H9 (cell line): ENCODE measurements at regions not wholly inside any gene's neighbourhood (a gene's known extent, or its start where the extent isn't known, plus 50 kb on each side); places are given as distances from the start of the nearest gene placed in this dataset.

Source experiments
- DNase-seq: peaks from one replicate; pipeline ENCODE4 v3.0.0-alpha.2; 2017
- H2AFZ ChIP-seq: one replicate; pipeline ENCODE4 v1.6.1; 2013; ENCODE audit warnings: mild to moderate bottlenecking, low read length, control low read depth, moderate library complexity
- H2AK5ac ChIP-seq: 2 replicates; pipeline ENCODE4 v1.6.1; 2013; ENCODE audit warnings: low read length, control low read depth, mixed read lengths; ENCODE audit not compliant: insufficient read length
- H2BK120ac ChIP-seq: one replicate; pipeline ENCODE4 v1.6.1; 2013; ENCODE audit warnings: low read depth, mild to moderate bottlenecking, low read length, control low read depth, inconsistent platforms; ENCODE audit not compliant: poor library complexity, severe bottlenecking
- H2BK12ac ChIP-seq: 2 replicates; pipeline ENCODE4 v1.6.1; 2013; ENCODE audit warnings: low read length, control low read depth, mixed read lengths, low read depth; ENCODE audit not compliant: insufficient read length
- H2BK15ac ChIP-seq: 2 replicates; pipeline ENCODE4 v1.6.1; 2013; ENCODE audit warnings: low read depth, low read length, control low read depth
- H2BK20ac ChIP-seq: one replicate; pipeline ENCODE4 v1.6.1; 2013; ENCODE audit warnings: low read depth, mild to moderate bottlenecking, low read length, control low read depth, inconsistent platforms; ENCODE audit not compliant: poor library complexity, severe bottlenecking
- H2BK5ac ChIP-seq: 2 replicates; pipeline ENCODE4 v1.6.1; 2013; ENCODE audit warnings: low read length, control low read depth, mixed read lengths; ENCODE audit not compliant: insufficient read length
- H3K14ac ChIP-seq: 2 replicates; pipeline ENCODE4 v1.6.1; 2013; ENCODE audit warnings: low read length, control low read depth; ENCODE audit not compliant: insufficient read depth
- H3K18ac ChIP-seq: 2 replicates; pipeline ENCODE4 v1.6.1; 2013; ENCODE audit warnings: low read depth, mild to moderate bottlenecking, mixed read lengths, low read length, control low read depth; ENCODE audit not compliant: insufficient read length
- H3K23ac ChIP-seq: 2 replicates; pipeline ENCODE4 v1.6.1; 2013; ENCODE audit warnings: low read length, control low read depth, mixed read lengths, low read depth; ENCODE audit not compliant: insufficient read length
- H3K23me2 ChIP-seq: 2 replicates; pipeline ENCODE4 v1.6.1; 2013; ENCODE audit warnings: low read depth, mild to moderate bottlenecking, mixed read lengths, low read length, control low read depth; ENCODE audit not compliant: insufficient read length, poor library complexity, severe bottlenecking
- H3K27ac ChIP-seq: 2 replicates; pipeline ENCODE4 v1.5.1; 2013; ENCODE audit warnings: low read length, control low read depth, mixed read lengths, low read depth; ENCODE audit not compliant: insufficient read length
- H3K27me3 ChIP-seq: 2 replicates; pipeline ENCODE4 v1.6.1; 2013; ENCODE audit warnings: low read length, control low read depth, inconsistent platforms; ENCODE audit not compliant: insufficient read depth
- H3K4ac ChIP-seq: 2 replicates; pipeline ENCODE4 v1.6.1; 2013; ENCODE audit warnings: low read depth, mild to moderate bottlenecking, control low read depth, inconsistent platforms, low read length, moderate library complexity
- H3K4me1 ChIP-seq: 2 replicates; pipeline ENCODE4 v1.6.1; 2013; ENCODE audit warnings: low read length, control low read depth, inconsistent platforms; ENCODE audit not compliant: insufficient read depth
- H3K4me2 ChIP-seq: 2 replicates; pipeline ENCODE4 v1.6.1; 2013; ENCODE audit warnings: low read length, control low read depth, mixed read lengths; ENCODE audit not compliant: insufficient read length, insufficient read depth
- H3K56ac ChIP-seq: 2 replicates; pipeline ENCODE4 v1.6.1; 2013; ENCODE audit warnings: low read depth, mild to moderate bottlenecking, mixed read lengths, low read length, control low read depth; ENCODE audit not compliant: insufficient read length
- H3K79me1 ChIP-seq: 2 replicates; pipeline ENCODE4 v1.6.1; 2013; ENCODE audit warnings: low read depth, mild to moderate bottlenecking, moderate library complexity, low read length, control low read depth, inconsistent platforms; ENCODE audit not compliant: insufficient read depth, poor library complexity, severe bottlenecking
- H3K79me2 ChIP-seq: 2 replicates; pipeline ENCODE4 v1.6.1; 2013; ENCODE audit warnings: low read length, control low read depth, inconsistent platforms; ENCODE audit not compliant: insufficient read depth
- H3K9ac ChIP-seq: 2 replicates; pipeline ENCODE4 v1.6.1; 2013; ENCODE audit warnings: low read length, control low read depth, mixed read lengths; ENCODE audit not compliant: insufficient read length; ENCODE audit errors: extremely low read depth
- H3K9me3 ChIP-seq: one replicate; pipeline ENCODE4 v1.6.1; 2013; ENCODE audit warnings: low read depth, low read length, inconsistent platforms; ENCODE audit not compliant: control insufficient read depth
- H3T11ph ChIP-seq: one replicate; pipeline ENCODE4 v1.6.1; 2013; ENCODE audit warnings: mild to moderate bottlenecking, low read length, control low read depth, inconsistent platforms
- H4K20me1 ChIP-seq: one replicate; pipeline ENCODE4 v1.6.1; 2013; ENCODE audit not compliant: control insufficient read depth, insufficient read length, insufficient read depth
- H4K5ac ChIP-seq: 2 replicates; pipeline ENCODE4 v1.6.1; 2013; ENCODE audit warnings: low read depth, mild to moderate bottlenecking, mixed read lengths, low read length, control low read depth; ENCODE audit not compliant: insufficient read length
- H4K8ac ChIP-seq: replicated peaks from 2 replicates; pipeline ENCODE4 v1.6.1; 2013; ENCODE audit warnings: low read length, control low read depth, mixed read lengths, low read depth; ENCODE audit not compliant: insufficient read length
- H4K91ac ChIP-seq: 2 replicates; pipeline ENCODE4 v1.6.1; 2013; ENCODE audit warnings: low read depth, mild to moderate bottlenecking, moderate library complexity, mixed read lengths, low read length, control low read depth; ENCODE audit not compliant: insufficient read length
- H3K27ac Mint-ChIP-seq, 3 experiments: 2 replicates in 2 of 3; 3 replicates in 1 of 3; pipeline ENCODE4 v1.8.0; 2020 to 2021; ENCODE audit warnings: mixed read lengths in 3 of 3, mild to moderate bottlenecking in 1 of 3, moderate library complexity in 1 of 3
- H3K27me3 Mint-ChIP-seq: 2 replicates; pipeline ENCODE4 v1.8.0; 2021; ENCODE audit warnings: low read depth, mild to moderate bottlenecking, moderate library complexity, mixed read lengths
- H3K36me3 Mint-ChIP-seq, 3 experiments: 2 replicates in 2 of 3; 3 replicates in 1 of 3; pipeline ENCODE4 v1.8.0; 2020 to 2021; ENCODE audit warnings: low read depth in 3 of 3, mixed read lengths in 3 of 3; ENCODE audit not compliant: insufficient read depth in 1 of 3
- H3K4me1 Mint-ChIP-seq, 2 experiments: 2 replicates each; pipeline ENCODE4 v1.8.0; 2020; ENCODE audit warnings: mixed read lengths in 2 of 2
- H3K4me3 Mint-ChIP-seq, 2 experiments: 2 replicates in 1 of 2; 3 replicates in 1 of 2; pipeline ENCODE4 v1.8.0; 2020 to 2021; ENCODE audit warnings: mild to moderate bottlenecking in 2 of 2, mixed read lengths in 2 of 2, moderate library complexity in 1 of 2
- H3K9me3 Mint-ChIP-seq, 2 experiments: 2 replicates in 1 of 2; 3 replicates in 1 of 2; pipeline ENCODE4 v1.8.0; 2020; ENCODE audit warnings: mild to moderate bottlenecking in 2 of 2, mixed read lengths in 2 of 2, moderate library complexity in 1 of 2
- WGBS: extraction: QIAGEN DNeasy Blood & Tissue Kit; methylation state at CpG from one replicate; pipeline ENCODE4 v1.1.7; 2013; ENCODE audit warnings: missing lambda C conversion rate, low lambda C conversion rate, mixed read lengths; ENCODE audit not compliant: insufficient read length; ENCODE audit errors: extremely low coverage; 5-methylcytosine and 5-hydroxymethylcytosine counted together
- TF ChIP-seq, protein P1 (sequence below): fragments of 200-600 bp; sonication (generic); conservative IDR thresholded peaks from 3 replicates; pipeline ENCODE4 v1.8.0; 2021; ENCODE audit warnings: antibody characterized with exemption, mild to moderate bottlenecking

DNA sequence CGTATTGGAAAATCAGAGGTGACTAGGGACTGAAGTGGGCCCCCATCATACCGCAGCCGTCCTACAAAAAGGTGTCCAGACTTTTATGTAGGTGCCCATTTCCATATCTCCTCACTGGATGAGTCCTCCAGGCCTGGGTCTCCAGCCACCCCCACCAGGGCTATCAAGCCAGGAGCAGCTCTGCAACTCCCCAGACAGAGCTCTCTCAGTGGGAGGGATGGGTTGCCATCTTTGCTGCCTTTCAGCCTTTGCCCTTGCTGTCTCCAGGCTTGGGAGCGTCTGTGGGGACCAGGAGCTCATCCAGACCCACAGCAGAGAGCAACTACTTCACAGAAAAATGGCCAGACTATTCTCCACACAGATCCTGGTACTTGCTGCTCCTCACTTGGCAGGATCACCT, 802.7 kb upstream of the IGFBP3 start:
- H2BK12ac ChIP-seq, result no peak overlapping the region
- no peaks in the 10 kb centered on the region for H3K79me1 ChIP-seq
- no peak overlapping the region for H4K5ac ChIP-seq
- no peaks in the 10 kb centered on the region for H3K79me2 ChIP-seq
- no peak overlapping the region for H4K8ac ChIP-seq
- no peak overlapping the region for H2BK5ac ChIP-seq
- no peaks in the 10 kb centered on the region for H3K9me3 ChIP-seq
- H2AK5ac ChIP-seq, result no peak overlapping the region
- H3K27me3 ChIP-seq, result no peaks in the 10 kb centered on the region
- DNase-seq, result no peak
- no peaks in the 10 kb centered on the region; the same call in 1 of the 2 replicates for H3K27me3 Mint-ChIP-seq
- no peak overlapping the region for H2AFZ ChIP-seq
- H3K4me3 Mint-ChIP-seq, result no peak overlapping the region
- no peak overlapping the region for H2BK120ac ChIP-seq
- WGBS, result no CpG with 5 or more reads among the region's 4 CpGs
- 0 out of 2 replicates have a peak overlapping the region, but pooled peaks have one; percentile 24 for H3K14ac ChIP-seq
- H2BK20ac ChIP-seq, result no peak overlapping the region
- no peak overlapping the region for H3K4ac ChIP-seq
- H3K9ac ChIP-seq, result no peak overlapping the region
- H3K36me3 Mint-ChIP-seq, result peaks cover 0 to 3% (median 0%) of the 10 kb centered on the region in 3 experiments; a peak in 2 of 7 replicates
- TF ChIP-seq, protein P1, sequence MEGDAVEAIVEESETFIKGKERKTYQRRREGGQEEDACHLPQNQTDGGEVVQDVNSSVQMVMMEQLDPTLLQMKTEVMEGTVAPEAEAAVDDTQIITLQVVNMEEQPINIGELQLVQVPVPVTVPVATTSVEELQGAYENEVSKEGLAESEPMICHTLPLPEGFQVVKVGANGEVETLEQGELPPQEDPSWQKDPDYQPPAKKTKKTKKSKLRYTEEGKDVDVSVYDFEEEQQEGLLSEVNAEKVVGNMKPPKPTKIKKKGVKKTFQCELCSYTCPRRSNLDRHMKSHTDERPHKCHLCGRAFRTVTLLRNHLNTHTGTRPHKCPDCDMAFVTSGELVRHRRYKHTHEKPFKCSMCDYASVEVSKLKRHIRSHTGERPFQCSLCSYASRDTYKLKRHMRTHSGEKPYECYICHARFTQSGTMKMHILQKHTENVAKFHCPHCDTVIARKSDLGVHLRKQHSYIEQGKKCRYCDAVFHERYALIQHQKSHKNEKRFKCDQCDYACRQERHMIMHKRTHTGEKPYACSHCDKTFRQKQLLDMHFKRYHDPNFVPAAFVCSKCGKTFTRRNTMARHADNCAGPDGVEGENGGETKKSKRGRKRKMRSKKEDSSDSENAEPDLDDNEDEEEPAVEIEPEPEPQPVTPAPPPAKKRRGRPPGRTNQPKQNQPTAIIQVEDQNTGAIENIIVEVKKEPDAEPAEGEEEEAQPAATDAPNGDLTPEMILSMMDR, result no peak
- H3K4me1 Mint-ChIP-seq, result no peaks in the 10 kb centered on the region
- no peaks in the 10 kb centered on the region for H3K23me2 ChIP-seq
- no peaks in the 10 kb centered on the region for H4K20me1 ChIP-seq
- H2BK15ac ChIP-seq, result no peak overlapping the region
- no peak overlapping the region for H3K27ac Mint-ChIP-seq
- H3T11ph ChIP-seq, result no peak overlapping the region
- no peaks in the 10 kb centered on the region; a peak in 1 of 5 replicates for H3K9me3 Mint-ChIP-seq
- no peak overlapping the region for H3K27ac ChIP-seq
- no peak overlapping the region for H4K91ac ChIP-seq
- no peaks in the 10 kb centered on the region for H3K4me1 ChIP-seq
- H3K23ac ChIP-seq, result no peak overlapping the region
- no peak overlapping the region for H3K18ac ChIP-seq
- no peak overlapping the region for H3K56ac ChIP-seq
- H3K4me2 ChIP-seq, result no peak overlapping the region
